NCI-H510A treated with DMSO at 0.1 percent for 48 hours (cell line): ENCODE measurements at regions not wholly inside any gene's neighbourhood (a gene's known extent, or its start where the extent isn't known, plus 50 kb on each side); places are given as distances from the start of the nearest gene placed in this dataset.

Source experiments
- DNase-seq: peaks from one replicate; lab custom pipeline; 2025; lab: John Stamatoyannopoulos, UW

- no peak for DNase-seq
Measured at GRCh38 chr6:40340957-40341356, 246.2 kb downstream of the LRFN2 start.

DNA sequence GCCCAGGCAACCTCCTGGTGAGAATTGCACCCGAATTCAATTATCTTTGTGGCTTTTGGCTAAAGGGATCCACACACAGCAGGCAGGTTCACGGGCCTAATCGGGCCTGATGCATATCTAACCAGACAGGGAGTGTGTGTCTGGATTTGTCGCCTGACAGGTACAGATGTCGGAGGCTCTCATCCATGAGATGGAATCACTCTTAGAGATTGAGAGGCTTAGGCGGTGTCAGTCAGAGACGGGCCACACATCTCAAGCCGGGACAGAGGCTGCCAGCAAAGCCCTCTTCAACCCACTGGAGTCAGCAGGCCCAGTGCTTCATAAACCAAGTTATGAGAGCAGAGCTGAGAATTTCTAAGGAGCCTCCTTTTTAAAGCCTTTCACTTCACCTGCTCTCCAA is 247.0 kb downstream of the LRFN2 start:
- DNase-seq: no peak

DNA sequence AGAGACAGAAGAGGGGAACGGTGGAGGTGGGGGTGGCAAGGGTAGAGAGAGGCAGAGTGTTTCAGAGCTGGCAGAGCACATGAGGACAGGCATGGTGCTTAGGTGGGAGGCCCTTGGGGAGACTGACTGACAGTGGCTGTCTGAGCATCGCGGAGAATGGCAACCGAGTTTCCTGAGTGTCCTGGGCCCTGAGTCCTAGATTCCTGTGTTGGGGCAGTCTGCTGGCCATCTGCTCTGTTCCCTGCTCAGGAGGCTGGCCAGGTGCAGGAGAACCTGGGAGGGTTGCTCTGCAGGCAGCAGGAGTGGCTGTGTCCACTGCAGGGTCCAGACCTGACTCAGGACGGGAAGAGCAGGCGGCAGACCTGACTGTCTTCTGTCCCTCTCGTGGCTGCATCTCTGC is 248.9 kb downstream of the LRFN2 start:
- no peak for DNase-seq

GRCh38 chr6:40336940-40337760 is 250.0 kb downstream of the LRFN2 start:
- DNase-seq: no peak

DNA sequence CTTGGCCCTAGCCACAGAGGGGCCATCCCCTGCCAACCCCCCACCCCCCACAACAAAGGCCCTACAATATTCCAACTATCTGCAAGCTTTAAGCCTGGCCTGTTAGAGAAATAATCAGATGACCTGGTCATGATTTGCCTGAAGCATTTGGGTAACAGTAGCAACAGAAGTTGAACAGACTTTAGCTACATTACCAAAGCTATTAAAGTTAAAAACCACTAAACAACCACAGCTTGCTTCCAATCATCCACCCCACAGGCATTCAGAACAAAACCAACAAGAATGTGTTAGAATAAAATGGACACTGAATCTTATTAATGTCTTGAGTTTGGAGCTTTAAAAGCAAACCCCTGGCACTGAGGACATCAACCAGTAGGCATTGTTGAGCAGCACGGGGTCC is 250.9 kb downstream of the LRFN2 start:
- no peak for DNase-seq

DNA sequence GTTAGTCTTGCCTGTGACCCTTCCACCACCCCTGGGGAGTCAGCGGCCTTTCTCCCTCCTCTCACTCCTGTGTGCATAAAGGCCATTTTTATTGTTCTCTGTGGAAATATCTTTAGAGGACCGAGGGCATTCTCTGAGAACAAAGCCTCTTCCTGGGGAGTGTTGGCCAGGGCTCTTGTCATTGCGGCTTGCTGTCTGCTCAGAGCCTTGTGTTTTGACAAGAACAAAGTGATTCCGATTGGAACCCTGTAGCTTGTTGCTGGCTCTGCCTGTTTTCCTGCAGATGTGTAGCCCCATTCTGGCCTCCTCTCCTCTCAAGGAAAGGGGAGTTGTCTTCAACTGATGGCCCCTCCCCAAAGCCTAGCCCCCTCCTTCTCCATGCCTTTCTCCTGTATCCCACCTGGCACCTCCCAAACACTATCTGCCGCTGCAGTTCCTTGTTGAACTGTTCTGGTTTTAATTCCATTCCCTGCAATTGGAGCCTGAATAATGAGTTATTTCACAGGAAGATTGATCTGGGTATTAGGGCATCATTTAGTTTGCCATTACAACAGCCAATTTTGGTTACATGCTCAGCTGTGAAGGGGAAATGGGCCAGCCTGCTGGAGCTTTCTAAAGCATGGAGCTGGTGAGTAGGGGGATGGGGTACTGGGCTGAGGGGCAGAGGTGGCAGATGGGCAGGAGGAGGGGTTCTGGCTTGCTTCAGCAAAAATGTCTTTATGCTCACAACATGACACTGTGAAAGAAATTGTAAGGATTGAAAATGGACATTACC is 252.5 kb downstream of the LRFN2 start:
- no peak for DNase-seq

GRCh38 chr6:40331545-40331944 is 255.6 kb downstream of the LRFN2 start:
- DNase-seq: no peak

GRCh38 chr6:40330301-40330721 is 256.9 kb downstream of the LRFN2 start:
- DNase-seq: no peak

- no peak for DNase-seq
Measured at GRCh38 chr6:40328986-40329545, 258.1 kb downstream of the LRFN2 start.

DNA sequence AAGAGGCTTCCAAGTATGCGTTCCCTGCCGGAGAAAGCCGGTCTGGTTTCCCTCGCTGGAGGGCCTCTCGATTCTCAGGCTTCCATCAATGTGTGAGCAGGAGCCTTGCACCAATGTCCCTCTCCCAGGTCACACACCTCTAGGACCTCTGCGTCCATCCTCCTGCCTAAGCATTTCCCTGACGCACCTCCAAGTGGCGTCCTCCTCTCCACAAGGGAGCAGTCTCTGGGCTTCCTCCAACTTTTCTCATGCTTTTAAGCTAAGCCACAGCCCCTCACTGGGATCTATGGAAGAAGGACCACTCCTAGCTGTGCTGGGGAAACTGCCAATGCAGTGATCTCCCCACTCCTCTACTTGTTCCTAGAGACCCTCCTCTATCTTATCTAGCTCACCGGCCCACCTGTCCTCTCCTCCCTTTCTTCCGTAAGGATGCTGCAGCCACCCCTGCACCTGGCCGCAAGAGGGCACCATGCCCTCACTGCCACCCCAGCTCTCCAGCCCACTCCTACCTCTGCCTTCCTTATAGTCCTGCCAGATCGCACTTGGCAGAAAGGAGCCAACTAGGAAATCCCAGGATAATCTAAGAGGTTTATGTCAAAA is 258.7 kb downstream of the LRFN2 start:
- DNase-seq: peak; percentile 95

GRCh38 chr6:40326714-40327421 is 260.3 kb downstream of the LRFN2 start:
- DNase-seq: peak; percentile 88

GRCh38 chr6:40325791-40326190 is 261.4 kb downstream of the LRFN2 start:
- DNase-seq: peak; percentile 48

DNA sequence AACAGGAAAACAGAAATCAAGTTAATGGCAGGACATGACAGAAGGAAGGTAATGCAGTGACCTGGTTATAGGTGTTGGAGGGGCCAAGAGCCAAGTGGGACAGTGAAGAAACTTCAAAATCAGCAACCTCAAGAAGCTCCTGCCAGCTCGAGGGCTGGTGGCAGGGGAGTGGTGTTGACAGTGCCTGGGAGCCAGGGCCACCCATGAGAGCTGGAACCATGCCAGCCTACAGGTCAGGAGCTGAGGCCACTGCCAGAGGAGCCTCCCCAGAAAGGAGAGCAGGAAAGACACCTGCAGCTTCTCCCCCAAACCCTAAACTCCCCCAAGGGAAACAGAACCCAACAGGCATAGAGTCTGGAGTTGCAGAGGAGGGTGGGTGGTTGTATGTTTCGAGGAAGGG is 262.1 kb downstream of the LRFN2 start:
- DNase-seq: peak; percentile 83

GRCh38 chr6:40323881-40324634 is 263.1 kb downstream of the LRFN2 start:
- no peak for DNase-seq

DNA sequence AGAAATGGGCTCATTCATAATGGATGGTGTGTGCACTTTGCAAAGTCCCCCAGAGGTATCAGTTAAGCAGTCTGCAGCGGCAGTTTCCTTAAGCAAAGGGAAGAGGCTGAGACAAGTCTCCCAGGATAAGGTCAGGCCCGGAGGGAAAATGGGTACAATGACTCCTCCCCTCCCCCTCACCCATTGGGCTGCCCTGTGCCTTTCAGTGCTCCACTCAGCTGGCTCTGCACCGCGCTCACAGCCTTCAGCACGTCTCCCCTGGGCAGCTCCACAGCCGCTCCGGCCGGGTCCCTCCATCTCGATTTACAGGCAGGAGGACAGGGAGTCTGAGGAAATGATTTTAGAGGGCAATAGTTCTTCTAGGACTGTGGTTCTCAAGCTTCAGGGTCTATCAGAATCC is 264.8 kb downstream of the LRFN2 start:
- DNase-seq: no peak

- DNase-seq: no peak
Measured at GRCh38 chr6:40321616-40322015, 265.5 kb downstream of the LRFN2 start.

DNA sequence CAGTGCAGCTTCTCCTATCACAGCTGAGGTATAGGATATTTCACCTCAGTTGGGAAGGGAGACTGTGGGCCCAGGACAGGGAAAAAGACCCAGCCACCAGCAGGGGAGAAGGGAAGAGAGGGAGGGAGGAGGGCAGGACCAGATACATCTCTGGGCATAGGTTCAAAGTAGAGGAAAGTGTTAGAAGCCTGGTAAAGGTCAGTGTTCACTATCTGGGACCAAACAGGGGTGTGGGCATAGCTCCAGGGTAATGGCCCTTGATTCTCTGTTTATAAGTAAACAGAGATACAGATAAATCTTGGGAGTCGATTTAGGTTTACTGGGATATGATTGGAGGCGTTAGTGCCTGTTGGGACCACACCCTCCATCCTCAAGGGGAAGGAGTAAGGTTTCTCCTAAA is 266.2 kb downstream of the LRFN2 start:
- no peak for DNase-seq

GRCh38 chr6:40320441-40320840 is 266.7 kb downstream of the LRFN2 start:
- DNase-seq: no peak

DNA sequence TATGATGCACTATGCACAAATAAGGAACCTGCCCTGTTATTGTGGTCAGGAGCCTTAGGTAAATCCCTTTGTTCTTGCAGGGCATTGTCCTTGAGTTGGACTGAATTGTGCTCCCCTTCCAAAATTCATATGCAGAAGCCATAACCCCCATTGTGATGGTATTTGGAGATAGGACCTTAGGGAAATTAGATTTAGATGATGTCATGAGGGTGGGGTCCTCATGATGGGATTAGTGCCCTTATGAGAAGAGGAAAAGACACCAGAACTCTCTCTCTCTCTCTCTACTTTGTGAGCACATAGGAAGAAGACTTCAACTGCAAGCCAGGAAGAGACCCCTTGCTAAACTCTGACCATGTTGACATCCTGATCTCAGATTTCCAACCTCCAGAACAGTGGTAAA is 268.0 kb downstream of the LRFN2 start:
- DNase-seq: no peak

DNA sequence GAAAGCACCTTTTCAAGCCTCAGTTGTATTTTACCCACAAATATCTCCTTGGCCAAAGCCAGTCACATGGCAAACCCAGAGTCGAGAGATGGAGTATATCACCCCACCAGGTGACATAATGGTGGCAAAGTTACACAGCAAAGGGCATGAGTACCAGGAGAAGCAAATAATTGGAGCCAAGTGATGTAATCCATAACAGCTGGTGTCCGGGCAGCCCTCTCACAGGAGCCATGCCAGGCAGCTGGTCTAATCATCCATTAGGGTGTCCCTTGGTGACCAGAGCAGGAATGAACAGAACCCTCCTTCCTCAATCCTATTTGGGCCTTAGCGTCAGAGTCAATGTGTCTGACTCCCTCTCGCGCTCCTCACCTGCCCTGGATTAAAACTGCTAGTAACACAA is 272.1 kb downstream of the LRFN2 start:
- no peak for DNase-seq

DNA sequence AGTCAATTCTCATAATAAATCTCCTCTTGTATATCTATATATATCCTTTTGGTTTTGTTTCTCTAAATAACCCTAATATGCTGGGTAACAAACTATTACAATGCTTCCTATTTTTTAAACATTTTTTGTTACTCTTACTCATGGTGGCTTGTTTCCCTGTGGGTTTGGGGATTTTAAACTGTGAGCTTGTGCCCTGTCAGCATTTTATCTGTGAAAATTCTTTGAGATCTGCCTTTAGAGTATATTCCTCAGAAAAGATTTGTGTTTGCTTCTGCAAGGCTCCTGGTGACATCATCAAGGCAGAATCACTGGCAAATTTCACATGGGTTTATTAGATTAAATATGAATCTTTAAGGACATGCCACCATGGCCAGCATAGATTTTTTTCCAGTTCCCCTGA is 273.6 kb downstream of the LRFN2 start:
- DNase-seq: no peak
